HepG2 (cell line): ENCODE measurements at regions not wholly inside any gene's neighbourhood (a gene's known extent, or its start where the extent isn't known, plus 50 kb on each side); places are given as distances from the start of the nearest gene placed in this dataset.

Source experiments
- ATAC-seq: fragments of 200-7000 bp; cut with Tn5 transposase; 3 replicates; pipeline ENCODE4 v1.9.1; 2020; ENCODE audit warnings: mild to moderate bottlenecking, moderate library complexity
- BruUV-seq: library from RNA; stranded (reverse); fragments of 400-500 nt; replicated peaks from 2 replicates; lab custom pipeline; 2021; lab: Mats Ljungman, UMichigan
- CTCF ChIA-PET: fragments of 300-600 bp; formaldehyde crosslinking; extraction: SDS; loops from one replicate; lab custom pipeline; 2021; ENCODE audit warnings: low total read pairs, inconsistent platforms, low intra/inter-chr PET ratio; lab: Yijun Ruan, JAX
- POLR2A ChIA-PET: fragments of 350-600 bp; sonication (Branson Sonifier 250); formaldehyde crosslinking; loops from one replicate; lab custom pipeline; 2020; ENCODE audit warnings: antibody characterized with exemption, inconsistent platforms; lab: Yijun Ruan, JAX
- DNase-seq: peaks from one replicate; pipeline ENCODE4 v3.0.0-alpha.2; 2015; ENCODE audit warnings: low spot score
- FAIRE-seq: peaks from 3 replicates; lab custom pipeline; 2011; peaks lifted over from hg19 to GRCh38; lab: Jason Lieb, UNC
- H2AFZ ChIP-seq: one replicate; pipeline ENCODE4 v1.6.1; 2011; ENCODE audit warnings: low read length, inconsistent platforms
- H3K27ac ChIP-seq: fragments of 300-600 bp; 3 replicates; pipeline ENCODE4 v1.8.0; 2011; ENCODE audit warnings: mixed run types, mild to moderate bottlenecking, mixed read lengths, low read length, inconsistent platforms; ENCODE audit not compliant: insufficient read depth; ENCODE audit errors: extremely low read length
- H3K27me3 ChIP-seq, 2 experiments: fragments of 200-600 bp in 1 of 2; 2 replicates in 1 of 2; 3 replicates in 1 of 2; pipeline versions ENCODE4 v1.6.0 to v1.8.0; 2011; ENCODE audit warnings: low read length in 2 of 2, mild to moderate bottlenecking in 2 of 2, moderate library complexity in 2 of 2, inconsistent platforms in 1 of 2; ENCODE audit not compliant: insufficient read depth in 2 of 2, control insufficient read depth in 1 of 2
- H3K36me3 ChIP-seq, 2 experiments: fragments of 200-600 bp in 1 of 2; replicated peaks in 1 of 2; 2 replicates in 1 of 2; 3 replicates in 1 of 2; pipeline versions ENCODE4 v1.5.1 to v1.8.0; 2011; ENCODE audit warnings: low read length in 2 of 2, inconsistent platforms in 1 of 2; ENCODE audit not compliant: insufficient read depth in 2 of 2, control insufficient read depth in 1 of 2
- H3K4me1 ChIP-seq: 2 replicates; pipeline ENCODE4 v1.5.1; 2012; ENCODE audit warnings: low read length, inconsistent platforms; ENCODE audit not compliant: insufficient read depth
- H3K4me2 ChIP-seq: 2 replicates; pipeline ENCODE4 v1.6.0; 2011; ENCODE audit warnings: low read depth, low read length, inconsistent platforms
- H3K4me3 ChIP-seq, 3 experiments: fragments of 200-600 bp in 1 of 3; sonication (generic), shearing (Covaris generic) in 1 of 3; replicated peaks in 1 of 3; 2 replicates each; pipeline ENCODE4 v1.5.1; 2011 to 2016; ENCODE audit warnings: low read length in 3 of 3, inconsistent platforms in 2 of 3, low read depth in 2 of 3, mild to moderate bottlenecking in 2 of 3, control low read depth in 1 of 3, mixed read lengths in 1 of 3; ENCODE audit not compliant: insufficient read depth in 1 of 3
- H3K79me2 ChIP-seq: one replicate; pipeline ENCODE4 v1.6.1; 2011; ENCODE audit warnings: low read length, inconsistent platforms; ENCODE audit not compliant: insufficient read depth
- H3K9ac ChIP-seq: 2 replicates; pipeline ENCODE4 v1.6.0; 2011; ENCODE audit warnings: mild to moderate bottlenecking, low read depth, low read length, inconsistent platforms; ENCODE audit not compliant: insufficient read depth
- H3K9me3 ChIP-seq: 2 replicates; pipeline ENCODE4 v1.5.1; 2012; ENCODE audit warnings: mild to moderate bottlenecking, low read length
- H4K20me1 ChIP-seq: 2 replicates; pipeline ENCODE4 v1.6.0; 2011; ENCODE audit warnings: inconsistent platforms, mild to moderate bottlenecking, low read length, moderate library complexity; ENCODE audit not compliant: insufficient read depth
- ATF6 ChIP-seq: sonication (generic); formaldehyde crosslinking; conservative IDR thresholded peaks from 2 replicates; pipeline ENCODE4 v1.4.0; 2020; ENCODE audit warnings: missing genetic modification reagents
- FOXP4 ChIP-seq: sonication (generic); formaldehyde crosslinking; IDR thresholded peaks from 2 replicates; pipeline ENCODE4 v1.4.0; 2020; ENCODE audit warnings: missing genetic modification reagents
- HNRNPLL ChIP-seq: fragments of 200-400 bp; formaldehyde crosslinking; IDR thresholded peaks from 2 replicates; pipeline ENCODE4 v1.6.1; 2017; ENCODE audit warnings: mild to moderate bottlenecking, low read depth, low read length; ENCODE audit not compliant: poor library complexity, severe bottlenecking
- IKZF1 ChIP-seq: fragments of 450-650 bp; IDR thresholded peaks from 2 replicates; pipeline ENCODE4 v1.7.1; 2016
- MATR3 ChIP-seq: sonication (generic); formaldehyde crosslinking; IDR thresholded peaks from 2 replicates; pipeline ENCODE4 v1.4.0; 2020; ENCODE audit warnings: missing genetic modification reagents
- MAZ ChIP-seq, 2 experiments: sonication (generic) in 1 of 2; formaldehyde crosslinking in 1 of 2; IDR thresholded peaks; 2 replicates each; pipeline versions ENCODE4 v1.5.0 to v1.6.1; 2012 to 2020; ENCODE audit warnings: low read depth in 2 of 2, mild to moderate bottlenecking in 2 of 2, borderline replicate concordance in 1 of 2, improper control_type of control experiment in 1 of 2, low read length in 1 of 2, missing genetic modification reagents in 1 of 2, moderate library complexity in 1 of 2
- MNT ChIP-seq: fragments of 450-650 bp; IDR thresholded peaks from 2 replicates; pipeline ENCODE4 v1.6.1; 2016
- MYC ChIP-seq: sonication (generic); formaldehyde crosslinking; IDR thresholded peaks from 2 replicates; pipeline ENCODE4 v1.9.0; 2021; ENCODE audit warnings: missing genetic modification reagents, borderline replicate concordance
- NPAS2 ChIP-seq: sonication (generic); formaldehyde crosslinking; IDR thresholded peaks from 2 replicates; pipeline ENCODE4 v1.8.0; 2022; ENCODE audit warnings: mild to moderate bottlenecking, missing genetic modification reagents, borderline replicate concordance
- TAF1 ChIP-seq: sonication (generic); formaldehyde crosslinking; IDR thresholded peaks from 2 replicates; pipeline ENCODE4 v1.4.0; 2020; ENCODE audit warnings: missing genetic modification reagents
- ZBTB44 ChIP-seq: sonication (generic); formaldehyde crosslinking; IDR thresholded peaks from 2 replicates; pipeline ENCODE4 v1.4.0; 2020; ENCODE audit warnings: missing genetic modification reagents
- ZNF101 ChIP-seq: sonication (generic); formaldehyde crosslinking; IDR thresholded peaks from 2 replicates; pipeline ENCODE4 v1.4.0; 2020; ENCODE audit warnings: mild to moderate bottlenecking, low read depth, missing genetic modification reagents, borderline replicate concordance
- ZNF224 ChIP-seq: sonication (generic); formaldehyde crosslinking; IDR thresholded peaks from 2 replicates; pipeline ENCODE4 v1.5.0; 2020; ENCODE audit warnings: mild to moderate bottlenecking, missing genetic modification reagents
- ZNF343 ChIP-seq: sonication (generic); formaldehyde crosslinking; IDR thresholded peaks from 2 replicates; pipeline ENCODE4 v1.4.0; 2020; ENCODE audit warnings: mild to moderate bottlenecking, missing genetic modification reagents
- ZNF768 ChIP-seq: sonication (generic); formaldehyde crosslinking; IDR thresholded peaks from 2 replicates; pipeline ENCODE4 v1.4.0; 2020; ENCODE audit warnings: missing genetic modification reagents
- ZSCAN20 ChIP-seq: sonication (generic); formaldehyde crosslinking; IDR thresholded peaks from 2 replicates; pipeline ENCODE4 v1.4.0; 2020; ENCODE audit warnings: missing genetic modification reagents, mild to moderate bottlenecking, borderline replicate concordance
- WGBS: methylation state at CpG from one replicate; pipeline ENCODE4 v1.1.6; 2017; ENCODE audit warnings: low lambda C conversion rate; 5-methylcytosine and 5-hydroxymethylcytosine counted together
- in situ Hi-C: cut with HindIII; loops from 2 replicates; pipeline ENCODE4 v1.10.0; 2017; ENCODE audit warnings: low pct_unique_long_range_greater_than_20kb; ENCODE audit not compliant: extremely low pct_ligation_motif_present
- intact Hi-C: fragments of 100-400 bp; cut with micrococcal nuclease; formaldehyde crosslinking; loops from one replicate; pipeline ENCODE4 v1.10.0; 2022; ENCODE audit not compliant: unreplicated experiment

DNA sequence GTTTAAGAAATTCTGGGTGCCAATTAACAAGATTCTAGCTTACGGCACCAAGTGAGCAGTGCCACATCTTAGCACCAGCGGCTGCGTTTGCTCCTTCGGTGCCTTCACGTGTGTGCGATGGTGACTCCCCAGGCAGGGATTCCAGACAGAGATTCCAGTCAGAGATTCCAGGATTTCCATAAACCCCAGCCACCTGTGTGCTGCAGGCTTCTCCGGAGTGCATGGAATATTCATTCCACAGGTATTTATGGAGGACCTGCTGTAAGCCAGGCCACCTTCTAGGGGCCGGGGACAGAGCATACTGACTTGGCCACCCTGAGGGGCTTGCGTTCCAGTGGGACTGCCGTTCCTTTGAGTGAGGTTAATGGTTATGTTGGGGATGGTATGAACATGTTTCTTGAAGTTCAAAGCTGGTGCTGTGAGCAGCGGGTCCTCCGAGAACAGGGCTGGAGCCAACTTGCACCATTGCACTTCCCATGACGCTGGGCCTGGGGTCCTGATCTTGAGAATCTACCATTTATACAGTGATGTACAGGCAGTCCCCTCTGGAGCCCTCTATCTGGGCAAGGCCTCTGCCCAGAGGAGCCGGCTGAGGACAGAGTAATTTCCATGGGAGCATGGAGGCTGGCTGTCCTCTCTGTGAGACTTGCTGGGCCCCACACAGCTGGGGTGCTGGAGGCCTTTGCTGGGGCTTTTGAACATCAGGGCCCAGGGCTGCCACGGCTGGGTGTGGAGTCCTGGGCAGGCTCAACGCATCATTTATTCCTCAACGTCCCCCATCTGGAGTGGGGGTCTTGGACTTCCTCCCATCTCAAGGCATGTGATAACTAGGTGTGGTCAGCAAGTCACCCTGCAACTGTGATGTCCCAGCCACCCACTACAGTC is 58.8 kb upstream of the AJAP1 start:
- DNase-seq (no peak), FAIRE-seq (no peak), ATAC-seq (no peak)
- Histone ChIP-seq H3K4me3 (no peak overlapping the region), H3K79me2 (no peaks in the 10 kb centered on the region), H3K36me3 (no peaks in the 10 kb centered on the region), H3K9me3 (no peaks in the 10 kb centered on the region), H2AFZ (no peak overlapping the region), H3K27ac (no peak overlapping the region), H3K4me1 (no peaks in the 10 kb centered on the region), H3K9ac (no peak overlapping the region), H3K27me3 (peaks cover 6 to 34% of the 10 kb centered on the region in 2 experiments), H4K20me1 (no peaks in the 10 kb centered on the region), H3K4me2 (no peak overlapping the region)
- BruUV-seq: no TSS peak
- POLR2A ChIA-PET: no interaction called here
- in situ Hi-C loops: no loop called here
- CTCF ChIA-PET: no interaction called here
- intact Hi-C loops: loop anchor here (10.0 kb wide), 1 partner anchor 421 kb away; no protein-coding TSS in a partner anchor
- WGBS: 30% methylated on average over 8 of the region's 17 CpGs
- TF ChIP-seq ZNF768 (CRISPR knock-in tag) (no peak), ZSCAN20 (no peak), ZNF343 (CRISPR knock-in tag) (no peak), IKZF1 (no peak), MYC (CRISPR knock-in tag) (no peak), HNRNPLL (no peak), MATR3 (CRISPR knock-in tag) (no peak), TAF1 (CRISPR knock-in tag) (no peak), MAZ (IDR thresholded peaks at IDR 0.05; ENCODE audit: borderline replicate concordance, low read depth, low read length) (no peak), MAZ (CRISPR knock-in tag; IDR thresholded peaks at IDR 0.05; ENCODE audit: low read depth) (no peak), NPAS2 (CRISPR knock-in tag) (no peak), ZBTB44 (no peak), ZNF224 (no peak), ATF6 (CRISPR knock-in tag) (no peak), ZNF101 (CRISPR knock-in tag) (no peak), FOXP4 (CRISPR knock-in tag) (no peak), MNT (no peak)
